Transverse colon (tissue), 4 donors: ENCODE measurements at regions not wholly inside any gene's neighbourhood (a gene's known extent, or its start where the extent isn't known, plus 50 kb on each side); places are given as distances from the start of the nearest gene placed in this dataset.

ENCODE experiments used
- DNase-seq: peaks from one replicate; pipeline ENCODE4 v3.0.0-alpha.2; 2019
- H3K27ac ChIP-seq, 4 donors: fragments of 200-600 bp; sonication (generic); 2 replicates each; pipeline ENCODE4 v1.5.1; 2016 to 2018; ENCODE audit warnings: inconsistent platforms in 4 of 4
- H3K27me3 ChIP-seq: fragments of 200-600 bp; sonication (generic); 2 replicates; pipeline ENCODE4 v1.5.1; 2017; ENCODE audit warnings: inconsistent platforms
- H3K36me3 ChIP-seq, 4 donors: fragments of 200-600 bp; sonication (generic); 2 replicates each; pipeline ENCODE4 v1.5.1; 2017 to 2019; ENCODE audit warnings: inconsistent platforms in 4 of 4
- H3K4me1 ChIP-seq, 4 donors: fragments of 200-600 bp; sonication (generic); 2 replicates each; pipeline ENCODE4 v1.5.1; 2017 to 2020; ENCODE audit warnings: inconsistent platforms in 4 of 4
- H3K4me3 ChIP-seq, 4 donors: fragments of 200-600 bp; sonication (generic); 1 replicate in 1 of 4; 2 replicates in 3 of 4; pipeline versions ENCODE4 v1.5.1 to v1.6.1; 2017 to 2019; ENCODE audit warnings: inconsistent platforms in 4 of 4
- H3K9me3 ChIP-seq, 2 donors: fragments of 200-600 bp; sonication (generic); 2 replicates each; pipeline ENCODE4 v1.5.1; 2017 to 2019; ENCODE audit warnings: inconsistent platforms in 2 of 2
- CTCF ChIP-seq, 5 experiments: fragments of 200-600 bp in 3 of 5; fragments of 450-650 bp in 2 of 5; sonication (generic) in 3 of 5; IDR thresholded peaks; 1 replicate in 2 of 5; 2 replicates in 3 of 5; pipeline ENCODE4 v1.5.1; 2016 to 2017; ENCODE audit warnings: antibody characterized with exemption in 5 of 5, inconsistent platforms in 3 of 5, mild to moderate bottlenecking in 2 of 5, moderate library complexity in 1 of 5
- EP300 ChIP-seq: sonication (generic); formaldehyde crosslinking; IDR thresholded peaks from one replicate; pipeline ENCODE4 v1.6.1; 2017; ENCODE audit warnings: antibody characterized with exemption, low read depth
- POLR2A ChIP-seq: fragments of 450-650 bp; IDR thresholded peaks from one replicate; pipeline ENCODE4 v1.6.1; 2016; ENCODE audit warnings: antibody characterized with exemption, mild to moderate bottlenecking, moderate library complexity
- POLR2AphosphoS5 ChIP-seq, 3 donors: sonication (generic); formaldehyde crosslinking; IDR thresholded peaks; one replicate each; pipeline ENCODE4 v1.6.1; 2016; ENCODE audit warnings: antibody characterized with exemption in 3 of 3
- WGBS, 2 donors: methylation state at CpG; one replicate each; pipeline ENCODE4 v1.1.5; 2018; ENCODE audit warnings: low coverage in 1 of 2; 5-methylcytosine and 5-hydroxymethylcytosine counted together
- in situ Hi-C, 4 donors: fragments of 200-750 bp; cut with MboI; loops; one replicate each; pipeline versions ENCODE4 v1.15.0 to v1.15.1; 2017; ENCODE audit warnings: low sequenced_read_pairs in 3 of 4, low pct_ligation_motif_present in 1 of 4, low pct_unique_long_range_greater_than_20kb in 1 of 4
- intact Hi-C: fragments of 100-400 bp; cut with DNase I; formaldehyde crosslinking; loops from one replicate; pipeline ENCODE4 v1.15.1; 2023; ENCODE audit warnings: low total_unique reads

- H3K4me1 ChIP-seq, result no peaks in the 10 kb centered on the region
- intact Hi-C loops, result no loop called here
- H3K36me3 ChIP-seq, result no peaks in the 10 kb centered on the region
- no peaks in the 10 kb centered on the region for H3K9me3 ChIP-seq
- DNase-seq, result no peak
- H3K27me3 ChIP-seq, result no peaks in the 10 kb centered on the region
- H3K4me3 ChIP-seq, result no peak overlapping the region
- in situ Hi-C loops, result no loop called here
- no peak overlapping the region for H3K27ac ChIP-seq
- WGBS, 2 donors, result 71 to 79% methylated on average over 3 of the region's 3 CpGs
- TF ChIP-seq EP300 (no peak), POLR2AphosphoS5 (IDR thresholded peaks at IDR 0.05) (no peak), CTCF (IDR thresholded peaks at IDR 0.05) (no peak), POLR2A (no peak)
These were observed 1124.1 kb upstream of the CDH2 start for GRCh38 chr18:29301048-29301447.

GRCh38 chr18:29285471-29285870, 1108.5 kb upstream of the CDH2 start:
- no peak for DNase-seq
- Histone ChIP-seq H3K27ac (no peak overlapping the region), H3K36me3 (no peaks in the 10 kb centered on the region), H3K27me3 (no peaks in the 10 kb centered on the region), H3K4me3 (no peak overlapping the region), H3K9me3 (no peaks in the 10 kb centered on the region), H3K4me1 (no peaks in the 10 kb centered on the region)
- in situ Hi-C loops (no loop called here), intact Hi-C loops (no loop called here)
- TF ChIP-seq POLR2AphosphoS5 (IDR thresholded peaks at IDR 0.05), result no peak
- TF ChIP-seq CTCF (IDR thresholded peaks at IDR 0.05), result no peak
- TF ChIP-seq POLR2A, result no peak
- TF ChIP-seq EP300, result no peak
- WGBS, 2 donors, result 50 to 78% methylated on average over 1 to 2 of the region's 2 CpGs

GRCh38 chr18:29271501-29271900, 1094.6 kb upstream of the CDH2 start:
- DNase-seq, result no peak
- H3K4me3 ChIP-seq, result no peak overlapping the region
- H3K27ac ChIP-seq, result no peak overlapping the region
- intact Hi-C loops (no loop called here), in situ Hi-C loops (no loop called here)
- TF ChIP-seq POLR2AphosphoS5 (IDR thresholded peaks at IDR 0.05) (no peak), POLR2A (no peak), EP300 (no peak), CTCF (IDR thresholded peaks at IDR 0.05) (no peak)
- H3K27me3 ChIP-seq, result no peaks in the 10 kb centered on the region
- H3K36me3 ChIP-seq, result no peaks in the 10 kb centered on the region
- WGBS, 2 donors, result 91 to 100% methylated on average over 2 of the region's 2 CpGs
- no peaks in the 10 kb centered on the region for H3K4me1 ChIP-seq
- H3K9me3 ChIP-seq, result no peaks in the 10 kb centered on the region

GRCh38 chr18:29259838-29260237, 1082.9 kb upstream of the CDH2 start:
- WGBS, 2 donors, result 59 to 68% methylated on average over 2 of the region's 2 CpGs
- TF ChIP-seq POLR2A (no peak), CTCF (IDR thresholded peaks at IDR 0.05) (no peak)
- intact Hi-C loops, result no loop called here
- no peaks in the 10 kb centered on the region for H3K4me1 ChIP-seq
- no peaks in the 10 kb centered on the region for H3K27me3 ChIP-seq
- no peaks in the 10 kb centered on the region for H3K36me3 ChIP-seq
- H3K27ac ChIP-seq, result no peak overlapping the region
- in situ Hi-C loops, result no loop called here
- DNase-seq, result no peak
- no peak overlapping the region for H3K4me3 ChIP-seq
- H3K9me3 ChIP-seq, result no peaks in the 10 kb centered on the region
